ENCODE measurements at regions not wholly inside any gene's neighbourhood (a gene's known extent, or its start where the extent isn't known, plus 50 kb on each side); places are given as distances from the start of the nearest gene placed in this dataset.

DNA sequence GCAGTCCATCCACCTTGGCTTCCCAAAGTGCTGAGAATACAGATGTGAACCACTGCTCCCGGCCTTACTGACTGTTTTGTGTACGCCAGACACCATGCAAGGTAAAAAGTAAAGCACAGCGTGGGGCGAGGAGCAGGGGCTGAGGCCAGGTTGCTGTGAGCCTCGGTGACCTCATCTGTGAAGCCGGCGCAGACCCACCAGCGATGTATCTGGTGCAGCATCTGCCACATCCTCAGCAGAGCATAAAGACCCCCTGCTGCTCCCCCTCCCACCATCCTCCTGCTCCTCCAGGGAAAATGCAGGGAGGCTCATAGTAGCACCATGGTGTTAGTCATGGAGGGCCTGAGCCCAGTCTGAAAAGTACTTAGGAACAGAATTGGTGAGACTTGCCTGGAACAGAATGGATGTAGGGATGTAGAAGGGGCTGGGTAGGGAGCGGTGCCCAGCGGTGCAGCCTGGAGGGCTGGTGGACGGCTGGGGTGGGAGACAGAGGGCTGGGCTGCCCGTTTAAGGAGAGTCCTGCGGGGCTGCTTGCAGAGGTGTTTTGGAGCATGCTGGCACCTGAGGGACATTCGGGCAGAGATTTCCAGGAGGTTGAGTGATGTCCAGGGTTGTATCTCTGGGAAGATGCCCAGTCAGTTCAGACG lies 462.4 kb downstream of the BRD1 start:
- CTCF ChIA-PET = no interaction called here
- DNase-seq = no peak
- no peaks in the 10 kb centered on the region for H3K4me1 Mint-ChIP-seq (ENCODE audit: low read depth)
- H3K27ac Mint-ChIP-seq = no peak overlapping the region
- H3K27me3 Mint-ChIP-seq (ENCODE audit: low read depth) = peaks cover 5% of the 10 kb centered on the region
- intact Hi-C loops (cut with micrococcal nuclease) = no loop called here
- H3K4me3 Mint-ChIP-seq = no peak overlapping the region
- H3K9me3 Mint-ChIP-seq = no peaks in the 10 kb centered on the region
- H3K36me3 Mint-ChIP-seq (ENCODE audit: low read depth) = no peaks in the 10 kb centered on the region

DNA sequence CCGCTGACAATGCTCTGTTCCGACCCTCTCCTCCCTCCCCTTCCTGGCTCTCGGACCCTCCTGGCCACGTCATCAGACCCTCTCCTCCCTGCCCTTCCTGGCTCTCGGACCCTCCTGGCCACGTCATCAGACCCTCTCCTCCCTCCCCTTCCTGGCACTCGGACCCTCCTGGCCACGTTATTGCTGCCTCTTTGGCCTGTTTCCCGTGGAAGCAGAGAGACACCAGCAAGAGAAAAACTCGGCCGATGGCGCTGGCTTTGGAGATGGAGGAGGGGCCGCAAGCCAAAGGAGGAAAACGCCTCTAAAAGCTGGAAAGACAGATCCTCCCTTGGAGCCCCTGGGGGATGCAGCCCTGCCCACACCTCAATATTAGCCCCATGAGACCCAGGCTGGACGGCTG lies 463.3 kb downstream of the BRD1 start:
- Mint-ChIP-seq H3K27me3 (ENCODE audit: low read depth) (peaks cover 5% of the 10 kb centered on the region), H3K27ac (no peak overlapping the region), H3K4me3 (no peak overlapping the region), H3K9me3 (no peaks in the 10 kb centered on the region), H3K4me1 (ENCODE audit: low read depth) (no peaks in the 10 kb centered on the region), H3K36me3 (ENCODE audit: low read depth) (no peaks in the 10 kb centered on the region)
- intact Hi-C loops (cut with micrococcal nuclease) = no loop called here
- no peak for DNase-seq
- CTCF ChIA-PET = no interaction called here

- Mint-ChIP-seq H3K27ac (no peak overlapping the region), H3K9me3 (no peaks in the 10 kb centered on the region), H3K4me3 (no peak overlapping the region), H3K36me3 (ENCODE audit: low read depth) (no peaks in the 10 kb centered on the region), H3K27me3 (ENCODE audit: low read depth) (peaks cover 5% of the 10 kb centered on the region), H3K4me1 (ENCODE audit: low read depth) (no peaks in the 10 kb centered on the region)
- no peak for DNase-seq
- CTCF ChIA-PET = no interaction called here
- intact Hi-C loops (cut with micrococcal nuclease) = no loop called here
Observed at GRCh38 chr22:49363526-49364230, 464.0 kb downstream of the BRD1 start.

- Mint-ChIP-seq H3K9me3 (no peaks in the 10 kb centered on the region), H3K4me3 (no peak overlapping the region), H3K27ac (no peak overlapping the region), H3K27me3 (ENCODE audit: low read depth) (peaks cover 7% of the 10 kb centered on the region), H3K4me1 (ENCODE audit: low read depth) (no peaks in the 10 kb centered on the region), H3K36me3 (ENCODE audit: low read depth) (no peaks in the 10 kb centered on the region)
- intact Hi-C loops (cut with micrococcal nuclease) = no loop called here
- DNase-seq = no peak
- CTCF ChIA-PET = no interaction called here
Observed at GRCh38 chr22:49362211-49362839, 465.3 kb downstream of the BRD1 start.

- H3K27me3 Mint-ChIP-seq (ENCODE audit: low read depth) = peaks cover 8% of the 10 kb centered on the region
- DNase-seq = no peak
- CTCF ChIA-PET = no interaction called here
- H3K4me3 Mint-ChIP-seq = no peak overlapping the region
- no peaks in the 10 kb centered on the region for H3K9me3 Mint-ChIP-seq
- no peaks in the 10 kb centered on the region for H3K36me3 Mint-ChIP-seq (ENCODE audit: low read depth)
- no peak overlapping the region for H3K27ac Mint-ChIP-seq
- H3K4me1 Mint-ChIP-seq (ENCODE audit: low read depth) = no peaks in the 10 kb centered on the region
- intact Hi-C loops (cut with micrococcal nuclease) = no loop called here
Observed at GRCh38 chr22:49361164-49361563, 466.5 kb downstream of the BRD1 start.

GRCh38 chr22:49360746-49361145 lies 466.9 kb downstream of the BRD1 start:
- intact Hi-C loops (cut with micrococcal nuclease) = no loop called here
- no peak overlapping the region for H3K4me3 Mint-ChIP-seq

GRCh38 chr22:49359076-49359475 lies 468.6 kb downstream of the BRD1 start:
- H3K36me3 Mint-ChIP-seq (ENCODE audit: low read depth) = no peaks in the 10 kb centered on the region
- CTCF ChIA-PET = no interaction called here
- H3K4me1 Mint-ChIP-seq (ENCODE audit: low read depth) = no peaks in the 10 kb centered on the region
- no peak for DNase-seq
- H3K4me3 Mint-ChIP-seq = no peak overlapping the region
- no peaks in the 10 kb centered on the region for H3K9me3 Mint-ChIP-seq
- intact Hi-C loops (cut with micrococcal nuclease) = no loop called here
- no peak overlapping the region for H3K27ac Mint-ChIP-seq
- H3K27me3 Mint-ChIP-seq (ENCODE audit: low read depth) = peaks cover 20% of the 10 kb centered on the region

More at GRCh38 chr22:49360746-49361145, 466.9 kb downstream of the BRD1 start:
- Mint-ChIP-seq H3K27me3 (ENCODE audit: low read depth) (peaks cover 10% of the 10 kb centered on the region), H3K9me3 (no peaks in the 10 kb centered on the region), H3K4me1 (ENCODE audit: low read depth) (no peaks in the 10 kb centered on the region), H3K27ac (no peak overlapping the region), H3K36me3 (ENCODE audit: low read depth) (no peaks in the 10 kb centered on the region)
- no peak for DNase-seq
- CTCF ChIA-PET = no interaction called here

GRCh38 chr22:49357661-49358440 lies 469.8 kb downstream of the BRD1 start:
- H3K4me3 Mint-ChIP-seq = no peak overlapping the region
- no peak overlapping the region for H3K27ac Mint-ChIP-seq
- intact Hi-C loops (cut with micrococcal nuclease) = no loop called here
- H3K9me3 Mint-ChIP-seq = no peaks in the 10 kb centered on the region
- H3K36me3 Mint-ChIP-seq (ENCODE audit: low read depth) = no peaks in the 10 kb centered on the region
- no peaks in the 10 kb centered on the region for H3K4me1 Mint-ChIP-seq (ENCODE audit: low read depth)
- DNase-seq = no peak
- peaks cover 28% of the 10 kb centered on the region for H3K27me3 Mint-ChIP-seq (ENCODE audit: low read depth)
- CTCF ChIA-PET = no interaction called here

DNA sequence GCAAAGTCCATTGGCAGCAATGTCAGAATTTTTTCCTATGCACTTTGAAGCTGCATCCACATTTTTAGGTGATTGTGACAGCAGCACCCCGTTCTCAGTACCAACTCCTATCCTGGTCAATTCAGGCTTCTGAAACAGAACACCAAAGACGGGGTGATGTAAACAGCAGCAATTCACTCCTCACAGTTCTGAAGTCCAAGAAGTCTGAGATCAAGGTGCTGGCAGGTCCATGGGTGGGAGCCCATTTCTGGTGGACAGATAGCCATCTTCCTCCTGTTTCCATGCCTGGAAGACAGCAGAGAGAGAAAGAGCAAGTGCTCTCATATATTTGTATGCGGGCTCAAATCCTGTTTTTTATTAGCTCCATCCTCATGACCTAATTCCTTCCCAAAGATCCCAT lies 471.2 kb downstream of the BRD1 start:
- CTCF ChIA-PET = interaction anchor here (0.8 kb wide), 1 partner anchor 59 kb away, joined by 3 read pairs; no protein-coding TSS in a partner anchor
- DNase-seq = no peak
- no peaks in the 10 kb centered on the region for H3K9me3 Mint-ChIP-seq
- no peaks in the 10 kb centered on the region for H3K36me3 Mint-ChIP-seq (ENCODE audit: low read depth)
- H3K4me3 Mint-ChIP-seq = no peak overlapping the region
- H3K27me3 Mint-ChIP-seq (ENCODE audit: low read depth) = peaks cover 26% of the 10 kb centered on the region
- H3K27ac Mint-ChIP-seq = no peak overlapping the region
- no peaks in the 10 kb centered on the region for H3K4me1 Mint-ChIP-seq (ENCODE audit: low read depth)
- intact Hi-C loops (cut with micrococcal nuclease) = no loop called here

DNA sequence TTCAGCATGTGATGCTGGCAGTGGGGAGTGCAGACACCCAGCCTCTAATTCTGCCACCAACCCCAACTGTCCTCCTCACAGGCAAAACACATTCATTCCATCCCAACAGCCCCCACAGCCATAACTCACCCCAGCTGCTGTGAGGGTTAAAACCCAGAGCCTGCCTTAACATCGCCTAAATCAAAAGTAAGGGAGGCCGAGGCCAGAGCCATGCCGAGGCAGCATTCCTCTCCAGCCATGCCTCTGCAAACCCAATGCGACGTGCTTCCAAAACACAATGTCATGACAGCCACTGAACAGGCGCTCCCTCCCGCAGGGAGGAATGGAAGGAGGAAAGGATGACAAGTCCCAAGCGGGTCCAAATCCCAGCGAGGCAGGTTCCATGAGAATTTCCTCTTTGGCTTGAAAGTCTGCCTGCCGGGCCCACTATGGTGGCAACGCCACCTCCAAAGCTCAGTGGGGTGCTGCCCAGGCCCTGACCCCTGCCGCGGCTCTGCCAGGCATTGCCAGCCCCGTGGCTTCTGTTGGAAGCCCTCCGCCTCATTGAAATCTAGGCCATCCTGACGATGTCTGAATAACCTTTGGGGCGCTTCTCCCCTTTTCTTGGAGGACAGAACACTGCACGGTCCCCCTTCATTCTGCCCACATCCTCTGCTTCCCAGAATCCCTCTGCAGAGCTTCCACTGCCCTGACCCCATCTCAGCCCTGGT lies 472.3 kb downstream of the BRD1 start:
- H3K4me1 Mint-ChIP-seq (ENCODE audit: low read depth) = no peaks in the 10 kb centered on the region
- intact Hi-C loops (cut with micrococcal nuclease) = no loop called here
- H3K4me3 Mint-ChIP-seq = no peak overlapping the region
- no peaks in the 10 kb centered on the region for H3K36me3 Mint-ChIP-seq (ENCODE audit: low read depth)
- peaks cover 26% of the 10 kb centered on the region for H3K27me3 Mint-ChIP-seq (ENCODE audit: low read depth)
- CTCF ChIA-PET = no interaction called here
- no peak overlapping the region for H3K27ac Mint-ChIP-seq
- no peak for DNase-seq
- H3K9me3 Mint-ChIP-seq = no peaks in the 10 kb centered on the region

DNA sequence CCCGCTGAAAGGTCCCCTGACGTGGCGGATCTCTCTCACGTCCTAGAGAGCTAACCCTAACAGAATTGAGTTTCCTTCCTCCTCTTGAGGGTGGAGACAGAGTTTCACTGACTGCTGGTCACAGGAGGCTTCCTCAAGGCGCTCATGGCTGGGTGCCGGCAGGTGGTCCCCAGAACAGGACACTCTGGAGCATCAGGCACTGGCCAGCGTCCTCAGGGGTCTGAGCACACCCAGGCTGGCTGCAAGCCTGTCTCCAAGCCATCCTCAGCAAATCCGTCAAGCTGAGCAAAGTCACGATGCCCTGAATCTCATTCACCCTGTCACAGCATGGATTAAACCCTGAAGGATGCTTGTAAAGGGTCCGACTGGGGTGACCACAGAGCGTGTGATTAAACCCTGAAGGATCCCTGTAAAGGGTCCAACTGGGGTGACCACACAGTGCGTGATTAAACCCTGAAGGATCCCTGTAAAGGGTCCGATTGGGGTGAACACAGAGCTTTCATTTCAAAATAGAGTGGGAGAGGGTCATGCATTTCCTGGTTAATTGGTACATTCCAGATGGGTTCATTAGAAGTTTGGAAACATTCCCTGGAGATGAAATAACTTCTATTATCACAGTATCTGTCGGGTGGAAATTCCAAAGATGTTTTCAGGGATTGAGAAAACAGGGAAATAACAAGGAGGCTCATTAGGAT lies 473.0 kb downstream of the BRD1 start:
- Mint-ChIP-seq H3K4me3 (no peak overlapping the region), H3K36me3 (ENCODE audit: low read depth) (no peaks in the 10 kb centered on the region), H3K27me3 (ENCODE audit: low read depth) (peaks cover 26% of the 10 kb centered on the region), H3K27ac (no peak overlapping the region), H3K9me3 (no peaks in the 10 kb centered on the region), H3K4me1 (ENCODE audit: low read depth) (no peaks in the 10 kb centered on the region)
- CTCF ChIA-PET = no interaction called here
- no peak for DNase-seq
- intact Hi-C loops (cut with micrococcal nuclease) = no loop called here

DNA sequence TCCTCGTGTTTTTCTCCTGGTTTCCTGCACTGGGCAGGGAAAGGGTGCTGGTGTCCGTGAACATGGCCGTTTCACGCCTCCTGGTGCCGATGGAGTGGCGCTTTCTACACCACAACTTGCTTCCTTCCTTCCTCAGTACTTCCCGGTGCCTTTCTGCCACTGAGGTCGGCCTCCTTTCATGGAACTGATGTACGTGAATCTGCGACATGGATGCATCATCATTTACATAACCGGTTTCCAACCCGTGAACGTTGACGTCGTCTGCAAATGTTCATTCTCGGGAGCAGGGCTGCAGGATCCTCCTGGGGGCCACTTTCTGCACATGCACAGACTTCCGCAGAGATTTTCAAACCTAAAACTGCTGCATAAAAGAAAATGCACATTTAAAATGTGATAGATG lies 474.4 kb downstream of the BRD1 start:
- H3K4me3 Mint-ChIP-seq = no peak overlapping the region
- no peak for DNase-seq
- no peaks in the 10 kb centered on the region for H3K4me1 Mint-ChIP-seq (ENCODE audit: low read depth)
- no peaks in the 10 kb centered on the region for H3K9me3 Mint-ChIP-seq
- CTCF ChIA-PET = no interaction called here
- H3K27ac Mint-ChIP-seq = no peak overlapping the region
- H3K36me3 Mint-ChIP-seq (ENCODE audit: low read depth) = no peaks in the 10 kb centered on the region
- peaks cover 27% of the 10 kb centered on the region for H3K27me3 Mint-ChIP-seq (ENCODE audit: low read depth)
- intact Hi-C loops (cut with micrococcal nuclease) = no loop called here

All from activated naive CD4-positive, alpha-beta T cell treated with anti-CD3 and anti-CD28 coated beads for 36 hours (primary cell).